Effector CD8-positive, alpha-beta T cell (primary cell): ENCODE measurements at regions not wholly inside any gene's neighbourhood (a gene's known extent, or its start where the extent isn't known, plus 50 kb on each side); places are given as distances from the start of the nearest gene placed in this dataset.

Experiments
- DNase-seq: peaks from one replicate; lab custom pipeline; 2025; lab: John Stamatoyannopoulos, UW

- no peak for DNase-seq
Measured at GRCh38 chr2:118698564-118698963, 148.9 kb downstream of the EN1 start.

DNA sequence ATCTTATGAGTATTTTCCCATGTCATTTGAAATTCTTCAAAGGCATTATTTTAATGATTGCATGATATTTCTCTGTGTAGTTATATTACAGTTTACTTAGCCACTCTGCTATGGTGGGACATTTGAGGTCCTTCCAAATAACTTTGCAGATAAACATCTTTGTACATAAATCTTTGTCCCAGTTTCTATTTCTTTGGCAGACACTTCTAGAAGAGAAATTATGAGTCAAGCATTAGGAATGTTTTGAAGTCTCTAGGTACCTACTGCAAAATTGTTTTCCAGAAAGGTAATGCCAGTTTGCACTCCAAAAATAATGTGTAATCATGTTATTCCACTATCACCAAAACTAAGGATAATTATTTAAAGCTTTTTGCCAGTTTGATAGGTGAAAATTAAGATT is 149.7 kb downstream of the EN1 start:
- no peak for DNase-seq

GRCh38 chr2:118696786-118697465 is 150.5 kb downstream of the EN1 start:
- no peak for DNase-seq

DNA sequence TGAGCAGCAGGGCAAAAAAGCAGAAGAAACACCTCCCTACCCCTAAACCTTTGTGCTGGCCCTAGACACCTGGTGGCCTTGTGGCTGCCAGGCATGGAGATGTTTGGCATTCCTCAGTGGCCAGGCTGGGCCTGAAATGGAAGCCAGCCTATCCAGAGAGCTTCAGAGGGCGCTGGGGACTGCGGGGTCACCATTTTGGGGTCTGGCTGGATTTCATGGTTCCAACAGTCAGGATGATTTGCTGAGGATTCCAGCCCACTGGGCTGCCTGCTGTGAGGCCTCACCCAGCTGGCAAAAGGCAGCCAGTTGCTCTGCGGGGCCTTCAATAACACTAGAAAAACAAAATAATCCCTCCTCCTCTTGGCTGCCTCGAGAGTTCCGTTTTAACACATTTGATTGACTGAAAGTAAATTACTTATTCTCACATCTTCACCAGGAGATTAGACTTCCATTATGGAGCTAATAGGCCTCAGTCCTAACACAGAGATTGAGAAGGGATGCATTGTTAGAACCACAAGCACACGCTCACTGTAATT is 154.1 kb downstream of the EN1 start:
- DNase-seq = no peak

- DNase-seq = no peak
Measured at GRCh38 chr2:118689874-118690273, 157.6 kb downstream of the EN1 start.

DNA sequence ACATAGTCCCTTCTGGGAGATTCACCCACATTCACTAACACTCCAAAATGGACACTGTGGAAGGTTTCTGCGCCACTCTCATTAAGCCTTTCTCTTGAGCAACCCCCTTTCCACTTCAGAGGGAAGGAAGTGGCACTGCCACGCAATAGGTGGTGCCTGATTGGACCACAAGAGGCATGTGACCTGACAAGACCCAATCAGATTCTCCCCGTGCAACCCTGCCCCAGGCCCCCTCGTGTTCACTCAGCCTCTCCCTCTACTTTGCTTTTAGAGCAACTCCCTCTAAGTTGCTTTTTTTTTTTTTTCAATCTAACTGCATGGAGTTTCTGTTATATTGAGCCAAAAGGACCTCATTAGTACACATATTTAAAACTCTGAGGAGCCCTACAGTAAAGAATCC is 158.0 kb downstream of the EN1 start:
- DNase-seq = no peak

- DNase-seq = no peak
Measured at GRCh38 chr2:118689033-118689432, 158.4 kb downstream of the EN1 start.

DNA sequence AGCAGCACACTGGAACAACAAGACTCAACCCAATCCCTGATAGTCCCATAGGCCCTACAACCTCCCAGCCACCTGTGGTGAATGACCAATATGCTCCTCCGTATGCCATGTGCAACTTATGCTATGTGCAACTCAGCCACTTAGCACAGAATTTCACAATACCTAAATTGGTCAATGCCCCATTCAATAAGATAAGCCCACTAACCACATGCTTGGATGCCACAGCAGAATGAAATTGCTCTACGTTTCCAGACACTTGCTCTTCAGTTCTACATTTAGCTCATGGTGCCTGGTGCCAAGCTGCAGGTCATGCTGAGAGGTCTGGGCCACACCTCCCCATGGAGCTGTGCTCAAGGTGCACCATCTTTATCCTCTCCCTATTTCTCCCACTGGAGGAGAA is 159.8 kb downstream of the EN1 start:
- no peak for DNase-seq

- DNase-seq = no peak
Measured at GRCh38 chr2:118687192-118687591, 160.3 kb downstream of the EN1 start.

GRCh38 chr2:118686346-118686745 is 161.1 kb downstream of the EN1 start:
- DNase-seq = no peak

DNA sequence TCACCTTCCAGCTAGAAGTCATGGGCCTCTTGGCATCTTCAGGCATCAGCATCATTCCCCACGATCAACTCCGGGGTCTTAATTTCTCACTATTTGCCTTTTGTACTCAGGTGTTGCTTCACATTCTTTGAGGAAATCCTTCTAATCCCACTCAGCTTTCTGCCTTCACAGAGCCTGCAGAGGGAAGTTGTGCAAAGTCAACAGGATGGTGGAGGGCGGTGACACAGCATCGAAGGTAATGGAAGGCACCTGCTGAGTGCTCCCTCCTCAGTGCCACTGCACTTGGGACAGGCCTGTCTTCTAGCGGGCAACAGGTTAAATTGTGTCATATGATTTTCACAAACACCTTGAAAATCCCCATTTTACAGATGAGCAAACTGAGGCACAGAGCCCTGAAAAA is 164.0 kb downstream of the EN1 start:
- no peak for DNase-seq

DNA sequence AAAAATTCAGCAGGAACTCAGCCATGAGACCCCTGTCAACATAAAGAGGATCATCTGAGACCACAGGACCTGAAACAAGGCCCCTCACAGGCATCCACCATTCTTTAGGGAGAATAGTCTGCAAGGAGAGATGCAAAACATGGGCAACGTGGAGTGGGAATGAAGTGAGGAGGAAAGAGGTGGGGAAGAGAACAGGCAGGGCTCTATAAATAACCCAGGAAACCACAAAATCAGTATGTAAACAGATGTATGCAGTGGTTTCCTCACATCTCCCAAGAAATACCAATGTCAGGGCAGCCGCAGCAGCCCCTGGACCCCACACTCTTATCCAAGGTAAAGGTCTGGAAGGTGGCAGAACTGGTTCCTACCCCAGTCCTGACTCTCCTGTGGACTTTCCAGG is 168.5 kb downstream of the EN1 start:
- no peak for DNase-seq

DNA sequence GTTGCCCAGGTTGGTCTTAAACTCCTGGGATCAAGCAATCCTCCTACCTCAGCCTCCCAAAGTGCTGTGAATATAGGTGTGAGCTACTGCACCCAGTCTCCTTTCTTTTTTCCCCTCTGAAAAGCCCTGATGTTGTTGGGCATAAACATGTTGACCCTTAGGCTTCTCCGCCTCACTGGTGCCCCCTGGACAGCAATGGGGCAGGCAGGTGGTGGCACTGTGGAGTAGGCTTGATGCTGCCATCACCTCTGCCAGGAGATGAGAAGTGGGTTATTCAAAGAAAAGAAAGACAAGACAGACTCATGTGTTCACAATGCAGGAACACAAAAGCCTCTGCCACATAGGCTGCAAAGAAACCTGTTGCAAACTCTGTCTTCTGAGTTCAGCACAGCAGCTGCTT is 169.9 kb downstream of the EN1 start:
- no peak for DNase-seq

DNA sequence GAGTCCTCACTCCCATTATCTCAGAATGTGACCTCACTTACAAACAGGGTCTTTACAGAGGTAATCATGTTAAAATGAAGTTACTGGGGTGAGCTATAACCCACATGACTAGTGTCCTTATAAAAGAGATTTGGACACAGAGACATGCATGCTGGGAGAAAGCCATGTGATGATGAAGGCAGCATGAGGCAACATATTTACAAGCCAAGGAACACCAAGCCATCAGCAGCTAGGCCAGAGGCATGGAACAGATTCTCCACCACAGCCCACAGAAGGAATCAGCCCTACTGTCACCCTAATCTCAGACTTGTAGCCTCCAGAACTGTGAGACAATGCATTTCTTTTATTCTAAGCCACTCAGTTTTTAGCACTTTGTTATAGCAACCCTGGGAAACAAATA is 171.9 kb downstream of the EN1 start:
- DNase-seq = no peak

DNA sequence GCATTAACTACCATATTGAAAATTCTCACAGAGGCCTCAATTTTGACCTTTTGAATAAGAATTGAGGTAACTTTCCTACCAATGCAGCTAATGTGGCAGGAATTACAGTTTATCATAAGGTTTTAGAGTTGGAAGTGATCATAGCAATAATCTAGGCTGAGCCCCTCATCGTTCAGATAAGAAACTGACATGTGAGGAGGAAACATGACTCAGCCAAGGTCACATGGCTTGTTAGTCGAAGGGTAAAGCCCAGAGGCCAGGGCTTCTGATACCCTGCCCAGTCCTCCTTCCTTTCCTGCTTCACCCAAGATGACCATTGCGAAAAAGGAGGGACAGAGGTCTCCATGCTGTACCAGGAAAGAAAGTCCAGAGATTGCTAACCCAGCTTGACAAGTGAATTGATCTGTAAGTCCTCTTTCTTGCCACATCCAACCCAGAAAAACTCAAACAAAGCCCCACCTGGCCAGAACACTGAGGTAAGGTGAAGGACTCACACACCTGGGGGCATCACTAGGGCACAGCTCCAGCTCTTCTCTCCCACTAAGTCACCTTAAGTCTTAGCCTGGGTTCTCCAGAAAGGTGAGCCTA is 174.8 kb downstream of the EN1 start:
- DNase-seq = no peak

- DNase-seq = no peak
Measured at GRCh38 chr2:118671701-118672454, 175.6 kb downstream of the EN1 start.

- DNase-seq = no peak
Measured at GRCh38 chr2:118670838-118671237, 176.6 kb downstream of the EN1 start.

- no peak for DNase-seq
Measured at GRCh38 chr2:118670276-118670675, 177.2 kb downstream of the EN1 start.

DNA sequence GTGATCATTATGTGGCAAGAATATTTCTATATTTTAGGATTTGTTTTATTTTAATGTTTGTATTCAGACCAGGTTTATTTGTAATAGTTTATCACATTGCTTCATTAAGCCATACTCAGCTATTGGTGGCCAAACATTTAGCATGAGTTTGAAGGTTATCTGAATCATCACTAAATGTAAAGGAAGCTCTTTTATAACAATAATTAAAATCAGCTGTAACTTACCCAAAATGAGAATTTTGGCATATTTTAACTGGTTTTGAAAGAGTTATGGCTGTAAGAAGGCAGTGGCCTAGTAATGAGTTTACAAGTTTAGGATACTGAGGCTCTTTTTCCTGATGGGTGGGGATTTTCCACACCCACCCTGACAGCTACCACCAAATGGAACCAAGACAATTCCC is 177.8 kb downstream of the EN1 start:
- no peak for DNase-seq

DNA sequence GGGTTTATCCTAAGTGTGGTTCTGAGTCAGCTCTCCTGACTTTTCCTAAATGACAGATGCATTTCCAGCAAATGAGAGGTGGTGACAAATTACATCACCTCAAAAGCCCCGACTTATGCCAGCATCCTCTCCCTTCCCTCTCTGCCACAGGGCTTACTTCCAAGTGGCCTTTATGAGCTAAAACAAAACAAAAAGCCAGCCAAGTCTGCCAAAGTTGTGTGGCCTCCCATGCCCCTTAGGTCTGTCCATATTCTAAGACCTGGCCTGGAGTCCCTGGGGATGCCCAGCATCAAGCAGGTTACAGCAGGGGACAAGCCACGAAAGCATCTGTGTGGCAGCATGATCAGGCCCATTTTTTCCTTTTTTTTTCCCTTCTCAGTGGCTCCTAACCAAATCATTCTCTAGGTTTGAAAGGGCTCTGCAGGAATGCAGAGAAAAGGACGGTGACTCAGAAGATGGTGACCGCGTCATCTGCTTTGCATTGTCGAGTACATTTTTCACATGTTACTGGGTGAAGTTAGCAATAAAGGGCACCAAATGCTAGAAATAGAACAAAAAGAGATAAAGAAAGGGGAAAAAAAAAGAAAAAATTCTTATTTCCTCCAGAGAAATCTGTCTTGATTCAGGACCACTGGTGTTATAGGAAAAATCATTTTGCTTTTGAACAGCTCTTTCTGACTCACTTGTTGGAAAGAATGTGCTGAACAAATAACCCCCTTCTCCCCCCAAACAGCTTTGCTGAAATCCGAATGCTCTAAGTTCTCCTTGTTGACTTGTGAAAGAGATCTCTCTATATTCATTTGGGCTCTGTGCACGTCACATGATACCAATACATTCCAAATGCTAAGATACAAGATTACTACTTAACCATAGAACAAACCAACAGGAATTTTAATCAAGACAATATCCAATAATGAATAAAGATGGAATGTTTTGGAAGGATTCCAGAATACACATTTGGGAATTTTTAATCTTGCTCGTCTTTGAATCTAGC is 178.7 kb downstream of the EN1 start:
- no peak for DNase-seq

GRCh38 chr2:118667964-118668363 is 179.5 kb downstream of the EN1 start:
- no peak for DNase-seq

- no peak for DNase-seq
Measured at GRCh38 chr2:118667348-118667747, 180.1 kb downstream of the EN1 start.
